Mesendoderm (in vitro differentiated cells): ENCODE measurements at regions not wholly inside any gene's neighbourhood (a gene's known extent, or its start where the extent isn't known, plus 50 kb on each side); places are given as distances from the start of the nearest gene placed in this dataset.

Experiments used
- DNase-seq: peaks from one replicate; pipeline ENCODE4 v3.0.0; 2013
- H2AK5ac ChIP-seq: 2 replicates; pipeline ENCODE4 v1.6.1; 2013; ENCODE audit warnings: low read length, inconsistent platforms
- H2BK120ac ChIP-seq: 2 replicates; pipeline ENCODE4 v1.6.1; 2013; ENCODE audit warnings: low read depth, mild to moderate bottlenecking, low read length, moderate library complexity, mixed read lengths
- H2BK15ac ChIP-seq: replicated peaks from 2 replicates; pipeline ENCODE4 v1.6.1; 2013; ENCODE audit warnings: low read depth, mild to moderate bottlenecking, moderate library complexity
- H2BK5ac ChIP-seq: 2 replicates; pipeline ENCODE4 v1.6.1; 2013; ENCODE audit warnings: low read length, inconsistent platforms
- H3K18ac ChIP-seq: 2 replicates; pipeline ENCODE4 v1.6.1; 2013; ENCODE audit warnings: mild to moderate bottlenecking, low read length, mixed read lengths
- H3K23ac ChIP-seq: one replicate; pipeline ENCODE4 v1.6.1; 2013; ENCODE audit warnings: low read length
- H3K27ac ChIP-seq: 2 replicates; pipeline ENCODE4 v1.5.1; 2013; ENCODE audit warnings: low read depth, mild to moderate bottlenecking, inconsistent platforms, low read length, moderate library complexity
- H3K27me3 ChIP-seq: 2 replicates; pipeline ENCODE4 v1.6.1; 2013; ENCODE audit warnings: low read length, control low read depth, mild to moderate bottlenecking, inconsistent platforms; ENCODE audit not compliant: insufficient read depth, poor library complexity
- H3K36me3 ChIP-seq: 2 replicates; pipeline ENCODE4 v1.6.1; 2013; ENCODE audit warnings: low read length, inconsistent platforms; ENCODE audit not compliant: control insufficient read depth, insufficient read depth
- H3K4ac ChIP-seq: one replicate; pipeline ENCODE4 v1.6.1; 2013; ENCODE audit warnings: low read depth, mild to moderate bottlenecking, low read length, moderate library complexity
- H3K4me1 ChIP-seq: 2 replicates; pipeline ENCODE4 v1.6.1; 2013; ENCODE audit warnings: low read depth, low read length, inconsistent platforms; ENCODE audit not compliant: control insufficient read depth
- H3K4me2 ChIP-seq: 2 replicates; pipeline ENCODE4 v1.6.1; 2013; ENCODE audit warnings: low read length
- H3K4me3 ChIP-seq: 2 replicates; pipeline ENCODE4 v1.5.1; 2013; ENCODE audit warnings: mild to moderate bottlenecking, low read length
- H3K56ac ChIP-seq: one replicate; pipeline ENCODE4 v1.6.1; 2013; ENCODE audit warnings: low read length
- H3K79me1 ChIP-seq: 2 replicates; pipeline ENCODE4 v1.6.1; 2013; ENCODE audit warnings: low read length, inconsistent platforms
- H3K79me2 ChIP-seq: 2 replicates; pipeline ENCODE4 v1.6.1; 2013; ENCODE audit warnings: mild to moderate bottlenecking, low read length; ENCODE audit not compliant: control insufficient read depth, insufficient read depth
- H3K9ac ChIP-seq: 2 replicates; pipeline ENCODE4 v1.6.1; 2013; ENCODE audit warnings: low read length, inconsistent platforms
- H4K5ac ChIP-seq: one replicate; pipeline ENCODE4 v1.6.1; 2013; ENCODE audit warnings: low read length
- H4K8ac ChIP-seq: one replicate; pipeline ENCODE4 v1.6.1; 2013; ENCODE audit warnings: low read depth, mild to moderate bottlenecking, control low read depth, low read length, moderate library complexity
- WGBS: extraction: QIAGEN DNeasy Blood & Tissue Kit; methylation state at CpG from one replicate; pipeline ENCODE4 v1.1.7; 2013; ENCODE audit warnings: low lambda C conversion rate, missing lambda C conversion rate; ENCODE audit not compliant: insufficient coverage; ENCODE audit errors: extremely low coverage; 5-methylcytosine and 5-hydroxymethylcytosine counted together

GRCh38 chr20:55540486-55540885 lies 464.8 kb downstream of the CBLN4 start:
- Histone ChIP-seq H3K9ac (no peak overlapping the region), H3K36me3 (no peaks in the 10 kb centered on the region), H3K79me1 (no peaks in the 10 kb centered on the region), H2BK120ac (no peak overlapping the region), H2AK5ac (no peak overlapping the region), H2BK5ac (no peak overlapping the region), H3K27me3 (no peaks in the 10 kb centered on the region), H3K79me2 (no peaks in the 10 kb centered on the region), H3K4me2 (no peak overlapping the region), H3K27ac (no peak overlapping the region), H3K56ac (no peak overlapping the region), H4K8ac (no peak overlapping the region), H3K18ac (no peak overlapping the region), H3K23ac (no peak overlapping the region), H4K5ac (no peak overlapping the region), H3K4me1 (no peaks in the 10 kb centered on the region), H3K4me3 (no peak overlapping the region), H2BK15ac (no peak overlapping the region), H3K4ac (no peak overlapping the region)
- no CpG with 5 or more reads among the region's 3 CpGs for WGBS
- DNase-seq = no peak

DNA sequence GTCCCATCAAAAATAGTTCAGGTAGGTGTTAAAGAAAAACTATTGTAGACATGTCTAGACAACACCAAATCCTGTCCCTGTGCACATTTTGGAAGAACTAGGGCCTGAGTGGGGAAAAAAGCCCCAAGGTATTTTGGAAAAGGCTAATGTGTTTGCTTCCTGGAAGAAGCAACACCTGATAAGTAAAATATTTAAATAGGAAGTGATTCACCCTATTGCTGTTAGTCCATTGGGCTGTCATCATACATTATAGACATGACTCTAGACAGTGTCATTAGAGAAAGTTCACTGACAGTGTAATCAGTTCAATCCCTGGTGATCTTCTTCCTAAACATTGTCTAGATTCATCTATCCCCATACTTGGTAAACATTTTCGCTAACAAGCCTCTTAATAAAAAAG lies 465.3 kb downstream of the CBLN4 start:
- Histone ChIP-seq H3K4ac (no peak overlapping the region), H3K4me1 (no peaks in the 10 kb centered on the region), H3K4me2 (no peak overlapping the region), H3K36me3 (no peaks in the 10 kb centered on the region), H3K79me2 (no peaks in the 10 kb centered on the region), H3K4me3 (no peak overlapping the region), H2BK5ac (no peak overlapping the region), H2BK15ac (no peak overlapping the region), H4K5ac (no peak overlapping the region), H3K27me3 (no peaks in the 10 kb centered on the region), H3K79me1 (no peaks in the 10 kb centered on the region), H3K23ac (no peak overlapping the region), H4K8ac (no peak overlapping the region), H3K9ac (no peak overlapping the region), H2AK5ac (no peak overlapping the region), H3K27ac (no peak overlapping the region), H3K56ac (no peak overlapping the region), H2BK120ac (no peak overlapping the region), H3K18ac (no peak overlapping the region)
- WGBS = no CpG with 5 or more reads among the region's 1 CpG
- DNase-seq = no peak

GRCh38 chr20:55538261-55538908 lies 466.9 kb downstream of the CBLN4 start:
- no peak overlapping the region for H2BK120ac ChIP-seq
- no peaks in the 10 kb centered on the region for H3K36me3 ChIP-seq
- WGBS = no CpG with 5 or more reads among the region's 1 CpG

DNA sequence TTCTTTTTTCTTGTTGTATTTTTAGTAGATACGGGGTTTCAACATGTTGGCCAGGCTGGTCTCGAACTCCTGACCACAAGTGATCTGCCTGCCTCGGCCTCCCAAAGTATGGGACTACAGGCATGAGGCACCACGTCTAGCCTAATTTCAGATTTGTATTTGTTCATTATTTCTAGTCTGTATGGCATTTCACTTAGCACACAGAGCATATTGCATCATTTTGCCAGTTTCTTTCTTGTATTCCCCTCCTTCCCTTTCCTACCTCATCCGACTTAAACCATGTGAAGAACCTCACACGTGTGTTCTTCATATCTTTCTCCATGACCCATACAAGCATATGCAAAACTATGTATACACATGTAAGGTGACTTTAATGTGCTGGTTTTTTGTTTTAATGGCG lies 470.0 kb downstream of the CBLN4 start:
- Histone ChIP-seq H3K79me1 (no peaks in the 10 kb centered on the region), H2BK120ac (no peak overlapping the region), H3K23ac (no peak overlapping the region), H3K9ac (no peak overlapping the region), H4K5ac (no peak overlapping the region), H3K18ac (no peak overlapping the region), H3K27ac (no peak overlapping the region), H3K56ac (no peak overlapping the region), H3K36me3 (no peaks in the 10 kb centered on the region), H3K79me2 (no peaks in the 10 kb centered on the region), H3K4me2 (no peak overlapping the region), H3K4ac (no peak overlapping the region), H3K4me3 (no peak overlapping the region), H2BK5ac (no peak overlapping the region), H2BK15ac (no peak overlapping the region), H3K4me1 (no peaks in the 10 kb centered on the region), H3K27me3 (no peaks in the 10 kb centered on the region), H4K8ac (no peak overlapping the region), H2AK5ac (no peak overlapping the region)
- no CpG with 5 or more reads among the region's 7 CpGs for WGBS
- no peak for DNase-seq

More at GRCh38 chr20:55538261-55538908, 466.9 kb downstream of the CBLN4 start:
- H3K79me1 ChIP-seq = no peaks in the 10 kb centered on the region
- H3K79me2 ChIP-seq = no peaks in the 10 kb centered on the region
- H3K4me2 ChIP-seq = no peak overlapping the region
- no peak overlapping the region for H2AK5ac ChIP-seq
- H3K9ac ChIP-seq = no peak overlapping the region
- H2BK5ac ChIP-seq = no peak overlapping the region
- H3K4me3 ChIP-seq = no peak overlapping the region
- H3K23ac ChIP-seq = no peak overlapping the region
- H4K8ac ChIP-seq = no peak overlapping the region
- no peaks in the 10 kb centered on the region for H3K27me3 ChIP-seq
- H4K5ac ChIP-seq = no peak overlapping the region
- H3K27ac ChIP-seq = no peak overlapping the region
- H3K4ac ChIP-seq = no peak overlapping the region
- no peak overlapping the region for H2BK15ac ChIP-seq
- H3K56ac ChIP-seq = no peak overlapping the region
- no peaks in the 10 kb centered on the region for H3K4me1 ChIP-seq
- DNase-seq = peak; percentile 51
- no peak overlapping the region for H3K18ac ChIP-seq

DNA sequence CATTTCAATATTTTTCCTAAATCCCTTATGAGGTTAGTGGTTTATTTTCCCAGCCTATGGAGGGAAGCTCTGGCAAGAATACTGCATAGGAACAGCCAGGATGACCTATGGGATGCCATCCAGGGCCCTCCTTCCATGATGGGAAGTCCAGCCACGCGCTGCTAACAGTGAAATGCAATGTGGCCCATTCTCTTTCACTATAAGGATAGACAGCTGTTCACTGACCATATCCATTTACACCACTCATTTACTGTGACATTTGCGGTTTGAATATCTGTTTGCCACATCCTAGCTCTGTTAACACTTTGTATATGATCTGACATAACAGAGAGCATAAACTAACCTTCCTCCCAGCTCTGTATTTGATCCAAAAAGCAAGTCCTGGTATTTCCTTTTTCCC lies 471.7 kb downstream of the CBLN4 start:
- Histone ChIP-seq H4K8ac (no peak overlapping the region), H3K4me1 (no peaks in the 10 kb centered on the region), H3K4me3 (no peak overlapping the region), H2BK15ac (no peak overlapping the region), H2AK5ac (no peak overlapping the region), H3K27ac (no peak overlapping the region), H3K79me1 (no peaks in the 10 kb centered on the region), H3K36me3 (no peaks in the 10 kb centered on the region), H4K5ac (no peak overlapping the region), H3K56ac (no peak overlapping the region), H2BK120ac (no peak overlapping the region), H3K18ac (no peak overlapping the region), H3K79me2 (no peaks in the 10 kb centered on the region), H3K23ac (no peak overlapping the region), H3K4me2 (no peak overlapping the region), H3K9ac (no peak overlapping the region), H3K27me3 (no peaks in the 10 kb centered on the region), H2BK5ac (no peak overlapping the region), H3K4ac (no peak overlapping the region)
- no CpG with 5 or more reads among the region's 3 CpGs for WGBS
- no peak for DNase-seq

GRCh38 chr20:55530763-55531162 lies 474.6 kb downstream of the CBLN4 start:
- Histone ChIP-seq H2BK15ac (no peak overlapping the region), H3K4ac (no peak overlapping the region), H3K56ac (no peak overlapping the region), H2AK5ac (no peak overlapping the region), H3K36me3 (no peaks in the 10 kb centered on the region), H4K8ac (no peak overlapping the region), H4K5ac (no peak overlapping the region), H3K79me2 (no peaks in the 10 kb centered on the region), H2BK5ac (no peak overlapping the region), H3K4me3 (no peak overlapping the region), H3K4me1 (no peaks in the 10 kb centered on the region), H3K9ac (no peak overlapping the region), H3K4me2 (no peak overlapping the region), H3K79me1 (no peaks in the 10 kb centered on the region), H3K27ac (no peak overlapping the region), H3K27me3 (no peaks in the 10 kb centered on the region), H3K18ac (no peak overlapping the region), H2BK120ac (no peak overlapping the region), H3K23ac (no peak overlapping the region)
- DNase-seq = no peak
- no CpG with 5 or more reads among the region's 3 CpGs for WGBS
